Activated CD4-positive, alpha-beta T cell treated with anti-CD3 and anti-CD28 coated beads, Interleukin-2, amount 50 U/mL, for 16 hours (primary cell): ENCODE measurements at regions not wholly inside any gene's neighbourhood (a gene's known extent, or its start where the extent isn't known, plus 50 kb on each side); places are given as distances from the start of the nearest gene placed in this dataset.

Experiments used
- DNase-seq: peaks from one replicate; pipeline ENCODE4 v3.0.0-alpha.2; 2020

GRCh38 chr5:13566871-13567339 is 377.6 kb downstream of the DNAH5 start:
- no peak for DNase-seq

GRCh38 chr5:13558408-13558807 is 386.1 kb downstream of the DNAH5 start:
- no peak for DNase-seq

- no peak for DNase-seq
Measured at GRCh38 chr5:13553896-13554295, 390.6 kb downstream of the DNAH5 start.

GRCh38 chr5:13552361-13552760 is 392.1 kb downstream of the DNAH5 start:
- no peak for DNase-seq

- DNase-seq: no peak
Measured at GRCh38 chr5:13551645-13552044, 392.8 kb downstream of the DNAH5 start.

GRCh38 chr5:13540168-13540750 is 404.2 kb downstream of the DNAH5 start:
- no peak for DNase-seq

GRCh38 chr5:13536933-13537332 is 407.6 kb downstream of the DNAH5 start:
- DNase-seq: no peak

- no peak for DNase-seq
Measured at GRCh38 chr5:13533833-13534232, 410.7 kb downstream of the DNAH5 start.

- DNase-seq: no peak
Measured at GRCh38 chr5:13529300-13529699, 415.2 kb downstream of the DNAH5 start.

- DNase-seq: no peak
Measured at GRCh38 chr5:13524936-13525335, 419.6 kb downstream of the DNAH5 start.

- no peak for DNase-seq
Measured at GRCh38 chr5:13519131-13519530, 425.4 kb downstream of the DNAH5 start.

- no peak for DNase-seq
Measured at GRCh38 chr5:13516195-13516594, 428.3 kb downstream of the DNAH5 start.

GRCh38 chr5:13511442-13511841 is 433.0 kb downstream of the DNAH5 start:
- no peak for DNase-seq

- DNase-seq: no peak
Measured at GRCh38 chr5:13510616-13511015, 433.9 kb downstream of the DNAH5 start.

- DNase-seq: no peak
Measured at GRCh38 chr5:13508559-13508958, 435.9 kb downstream of the DNAH5 start.

GRCh38 chr5:13505326-13505725 is 439.2 kb downstream of the DNAH5 start:
- no peak for DNase-seq

- no peak for DNase-seq
Measured at GRCh38 chr5:13503017-13503416, 441.5 kb downstream of the DNAH5 start.

- no peak for DNase-seq
Measured at GRCh38 chr5:13501176-13501575, 443.3 kb downstream of the DNAH5 start.

- DNase-seq: no peak
Measured at GRCh38 chr5:13498279-13498678, 446.2 kb downstream of the DNAH5 start.

GRCh38 chr5:13488254-13488931 is 456.1 kb downstream of the DNAH5 start:
- no peak for DNase-seq

GRCh38 chr5:13480834-13481233 is 463.7 kb downstream of the DNAH5 start:
- no peak for DNase-seq

GRCh38 chr5:13478831-13479465 is 465.5 kb downstream of the DNAH5 start:
- no peak for DNase-seq

GRCh38 chr5:13477118-13477737 is 467.3 kb downstream of the DNAH5 start:
- no peak for DNase-seq

GRCh38 chr5:13472842-13473241 is 471.6 kb downstream of the DNAH5 start:
- DNase-seq: no peak
